Karpas-422 (cell line): ENCODE measurements at regions not wholly inside any gene's neighbourhood (a gene's known extent, or its start where the extent isn't known, plus 50 kb on each side); places are given as distances from the start of the nearest gene placed in this dataset.
"Not testable (repeated sequence)": the region's sequence is repeated elsewhere in the genome, so short reads cannot be mapped to it uniquely, and the experiment has no call there.

ENCODE experiments used
- DNase-seq: peaks from one replicate; pipeline ENCODE4 v3.0.0-alpha.2; 2015
- H2AFZ ChIP-seq: fragments of 200-600 bp; sonication (generic); 2 replicates; pipeline ENCODE4 v1.6.1; 2014; ENCODE audit warnings: antibody characterized with exemption, low read length, mixed read lengths
- H3K27ac ChIP-seq: fragments of 200-600 bp; sonication (generic); 2 replicates; pipeline ENCODE4 v1.5.1; 2014; ENCODE audit warnings: mild to moderate bottlenecking, low read length, moderate library complexity
- H3K27me3 ChIP-seq: fragments of 200-600 bp; sonication (generic); 2 replicates; pipeline ENCODE4 v1.6.1; 2014; ENCODE audit warnings: low read length, mixed read lengths
- H3K36me3 ChIP-seq: fragments of 200-600 bp; sonication (generic); 2 replicates; pipeline ENCODE4 v1.6.1; 2014; ENCODE audit warnings: low read length, mixed read lengths; ENCODE audit not compliant: insufficient read depth
- H3K4me1 ChIP-seq: fragments of 200-600 bp; sonication (generic); 2 replicates; pipeline ENCODE4 v1.6.1; 2014; ENCODE audit warnings: mild to moderate bottlenecking, low read length, mixed read lengths
- H3K4me2 ChIP-seq: fragments of 200-600 bp; sonication (generic); 2 replicates; pipeline ENCODE4 v1.6.1; 2014; ENCODE audit warnings: low read length, low read depth, mild to moderate bottlenecking; ENCODE audit not compliant: poor library complexity, severe bottlenecking
- H3K4me3 ChIP-seq: fragments of 200-600 bp; sonication (generic); 2 replicates; pipeline ENCODE4 v1.5.1; 2014; ENCODE audit warnings: mild to moderate bottlenecking, antibody characterized with exemption, low read length, mixed read lengths
- H3K79me2 ChIP-seq: fragments of 200-600 bp; sonication (generic); 2 replicates; pipeline ENCODE4 v1.6.1; 2014; ENCODE audit warnings: mild to moderate bottlenecking, low read length, mixed read lengths
- H3K9ac ChIP-seq: fragments of 200-600 bp; sonication (generic); 2 replicates; pipeline ENCODE4 v1.6.0; 2014; ENCODE audit warnings: low read length
- H3K9me2 ChIP-seq: fragments of 200-600 bp; sonication (generic), shearing (Covaris generic); replicated peaks from 2 replicates; pipeline ENCODE4 v1.6.0; 2014; ENCODE audit warnings: mild to moderate bottlenecking, low read length, moderate library complexity; ENCODE audit not compliant: insufficient read depth
- H3K9me3 ChIP-seq: fragments of 300-700, 200-600 bp; sonication (generic); 2 replicates; pipeline ENCODE4 v1.6.1; 2014; ENCODE audit warnings: low read length, mixed read lengths
- H4K20me1 ChIP-seq: fragments of 200-600 bp; sonication (generic); 2 replicates; pipeline ENCODE4 v1.6.1; 2014; ENCODE audit warnings: mild to moderate bottlenecking, antibody characterized with exemption, low read length, low read depth; ENCODE audit not compliant: insufficient read depth

GRCh38 chrX:102840871-102841705 is 96.0 kb upstream of the RAB40AL start:
- no peaks in the 10 kb centered on the region for H3K9me3 ChIP-seq
- no peaks in the 10 kb centered on the region for H3K9me2 ChIP-seq
- peak; percentile 70 for DNase-seq
- H3K4me2 ChIP-seq, result no peak overlapping the region
- no peaks in the 10 kb centered on the region for H3K27me3 ChIP-seq
- H3K4me3 ChIP-seq, result no peak overlapping the region
- no peaks in the 10 kb centered on the region for H4K20me1 ChIP-seq
- no peak overlapping the region for H2AFZ ChIP-seq
- no peaks in the 10 kb centered on the region for H3K79me2 ChIP-seq
- no peak overlapping the region for H3K9ac ChIP-seq
- no peaks in the 10 kb centered on the region for H3K4me1 ChIP-seq
- no peaks in the 10 kb centered on the region for H3K36me3 ChIP-seq
- H3K27ac ChIP-seq, result no peak overlapping the region

DNA sequence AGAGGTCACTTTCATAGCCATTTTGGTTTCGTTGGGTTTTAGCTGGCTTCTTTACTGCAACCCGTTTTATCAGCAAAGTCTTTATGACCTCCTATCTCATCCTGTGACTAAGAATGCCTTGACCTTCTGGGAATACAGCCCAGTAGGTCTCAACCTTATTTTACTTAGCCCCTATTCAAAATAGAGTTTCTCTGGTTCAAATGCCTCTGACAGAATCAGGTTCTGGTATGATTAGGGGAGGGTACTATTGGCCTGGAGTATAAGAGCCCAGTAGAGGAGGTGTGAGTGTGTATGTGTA is 95.4 kb upstream of the RAB40AL start:
- H3K4me2 ChIP-seq, result no peak overlapping the region
- no peak overlapping the region for H2AFZ ChIP-seq
- H3K9me2 ChIP-seq, result no peaks in the 10 kb centered on the region
- H3K36me3 ChIP-seq, result no peaks in the 10 kb centered on the region
- no peak overlapping the region for H3K4me3 ChIP-seq
- no peaks in the 10 kb centered on the region for H4K20me1 ChIP-seq
- H3K79me2 ChIP-seq, result no peaks in the 10 kb centered on the region
- H3K27me3 ChIP-seq, result no peaks in the 10 kb centered on the region
- no peaks in the 10 kb centered on the region for H3K4me1 ChIP-seq
- DNase-seq, result no peak
- H3K27ac ChIP-seq, result no peak overlapping the region
- H3K9ac ChIP-seq, result no peak overlapping the region
- no peaks in the 10 kb centered on the region for H3K9me3 ChIP-seq

GRCh38 chrX:102845020-102845419 is 92.1 kb upstream of the RAB40AL start:
- Histone ChIP-seq H3K4me1 (no peaks in the 10 kb centered on the region), H4K20me1 (no peaks in the 10 kb centered on the region)

GRCh38 chrX:102846544-102847236 is 90.4 kb upstream of the RAB40AL start:
- no peak for DNase-seq
- Histone ChIP-seq H3K9ac (no peak overlapping the region), H3K36me3 (no peaks in the 10 kb centered on the region), H3K27ac (no peak overlapping the region), H2AFZ (no peak overlapping the region), H3K4me1 (no peaks in the 10 kb centered on the region), H4K20me1 (no peaks in the 10 kb centered on the region), H3K9me2 (no peaks in the 10 kb centered on the region), H3K79me2 (no peaks in the 10 kb centered on the region), H3K4me3 (no peak overlapping the region), H3K27me3 (no peaks in the 10 kb centered on the region), H3K9me3 (no peaks in the 10 kb centered on the region), H3K4me2 (no peak overlapping the region)

More at GRCh38 chrX:102845020-102845419, 92.1 kb upstream of the RAB40AL start:
- H3K79me2 ChIP-seq, result no peaks in the 10 kb centered on the region
- no peak overlapping the region for H2AFZ ChIP-seq
- H3K9me3 ChIP-seq, result no peaks in the 10 kb centered on the region
- no peaks in the 10 kb centered on the region for H3K36me3 ChIP-seq
- no peak overlapping the region for H3K4me2 ChIP-seq
- no peak overlapping the region for H3K4me3 ChIP-seq
- no peak overlapping the region for H3K9ac ChIP-seq
- H3K9me2 ChIP-seq, result no peaks in the 10 kb centered on the region
- DNase-seq, result peak; percentile 52
- H3K27ac ChIP-seq, result no peak overlapping the region
- no peaks in the 10 kb centered on the region for H3K27me3 ChIP-seq

DNA sequence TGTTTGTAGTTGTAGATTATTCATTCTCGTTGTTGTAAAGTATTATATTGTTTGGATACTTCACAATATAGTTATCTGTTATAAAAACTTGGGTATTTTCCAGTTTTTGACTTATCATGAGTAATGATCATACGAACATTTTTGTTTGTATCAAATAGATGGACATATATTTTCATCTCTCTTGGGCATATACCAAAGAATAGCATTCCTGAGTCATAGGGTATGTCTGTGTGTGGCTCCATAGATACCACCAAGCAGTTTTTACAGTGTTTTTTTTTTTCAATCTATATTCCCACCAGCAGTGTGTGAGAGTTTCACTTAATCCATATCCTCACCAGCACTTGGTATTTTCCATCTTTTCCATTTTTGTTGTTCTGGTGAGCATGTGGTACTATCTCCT is 89.7 kb upstream of the RAB40AL start:
- H3K36me3 ChIP-seq, result no peaks in the 10 kb centered on the region
- H3K79me2 ChIP-seq, result no peaks in the 10 kb centered on the region
- no peak overlapping the region for H2AFZ ChIP-seq
- no peak overlapping the region for H3K4me2 ChIP-seq
- H4K20me1 ChIP-seq, result no peaks in the 10 kb centered on the region
- no peak overlapping the region for H3K27ac ChIP-seq
- no peak for DNase-seq
- H3K9me2 ChIP-seq, result no peaks in the 10 kb centered on the region
- no peaks in the 10 kb centered on the region for H3K4me1 ChIP-seq
- H3K9me3 ChIP-seq, result no peaks in the 10 kb centered on the region
- no peaks in the 10 kb centered on the region for H3K27me3 ChIP-seq
- H3K4me3 ChIP-seq, result no peak overlapping the region
- H3K9ac ChIP-seq, result no peak overlapping the region

- no peak overlapping the region for H3K4me3 ChIP-seq
Measured at GRCh38 chrX:102849396-102849795, 87.7 kb upstream of the RAB40AL start.

GRCh38 chrX:102858826-102859549 is 78.1 kb upstream of the RAB40AL start:
- not testable (repeated sequence) for H3K4me3 ChIP-seq, H3K27me3 ChIP-seq, H4K20me1 ChIP-seq, DNase-seq, H3K9me2 ChIP-seq, H3K36me3 ChIP-seq, H3K79me2 ChIP-seq, H3K27ac ChIP-seq, H3K4me2 ChIP-seq, H3K9me3 ChIP-seq, H3K9ac ChIP-seq, H2AFZ ChIP-seq
- peaks cover 15% of the 10 kb centered on the region for H3K4me1 ChIP-seq

More at GRCh38 chrX:102849396-102849795, 87.7 kb upstream of the RAB40AL start:
- DNase-seq, result no peak
- H3K9me2 ChIP-seq, result no peaks in the 10 kb centered on the region
- H3K27ac ChIP-seq, result no peak overlapping the region
- H3K79me2 ChIP-seq, result no peaks in the 10 kb centered on the region
- H3K4me1 ChIP-seq, result no peaks in the 10 kb centered on the region
- no peaks in the 10 kb centered on the region for H3K27me3 ChIP-seq
- no peaks in the 10 kb centered on the region; the same call in 1 of the 2 replicates for H3K36me3 ChIP-seq
- H3K4me2 ChIP-seq, result no peak overlapping the region
- no peaks in the 10 kb centered on the region for H4K20me1 ChIP-seq
- no peak overlapping the region for H2AFZ ChIP-seq
- H3K9ac ChIP-seq, result no peak overlapping the region
- H3K9me3 ChIP-seq, result no peaks in the 10 kb centered on the region

- Histone ChIP-seq H4K20me1 (no peaks in the 10 kb centered on the region), H3K4me2 (no peak overlapping the region), H3K9ac (no peak overlapping the region), H3K36me3 (no peaks in the 10 kb centered on the region; the same call in 1 of the 2 replicates), H3K27ac (no peak overlapping the region), H3K9me3 (no peaks in the 10 kb centered on the region), H3K9me2 (no peaks in the 10 kb centered on the region), H3K79me2 (no peaks in the 10 kb centered on the region), H3K27me3 (no peaks in the 10 kb centered on the region), H3K4me3 (no peak overlapping the region), H3K4me1 (peaks cover 15% of the 10 kb centered on the region), H2AFZ (no peak overlapping the region)
- DNase-seq, result no peak
Measured at GRCh38 chrX:102859550-102859871, 77.6 kb upstream of the RAB40AL start.
